ENCODE measurements at regions not wholly inside any gene's neighbourhood (a gene's known extent, or its start where the extent isn't known, plus 50 kb on each side); places are given as distances from the start of the nearest gene placed in this dataset.
A peak's percentile ranks its signal among the peaks of the same experiment; 100 is the strongest.

DNA sequence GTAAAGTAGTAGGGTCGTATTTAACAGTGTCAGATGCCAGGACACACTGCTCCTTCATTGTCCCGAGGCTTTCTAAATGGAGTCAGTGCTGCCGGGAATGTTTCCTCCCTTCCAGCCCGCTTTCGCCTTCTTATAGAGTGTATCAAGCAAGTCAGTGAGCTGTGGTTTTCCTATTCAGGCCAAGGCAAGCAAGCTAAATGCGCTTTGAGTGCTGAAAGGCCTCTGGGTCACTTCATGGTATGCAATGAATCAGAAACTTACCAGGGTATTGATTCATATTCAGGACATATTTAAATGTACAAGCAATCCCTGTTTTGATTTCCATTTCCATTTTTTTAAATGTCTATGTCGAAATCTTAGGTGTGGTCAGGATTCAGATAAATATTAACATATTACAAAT is 327.9 kb upstream of the SOX9 start:
- TF ChIP-seq, protein P1, sequence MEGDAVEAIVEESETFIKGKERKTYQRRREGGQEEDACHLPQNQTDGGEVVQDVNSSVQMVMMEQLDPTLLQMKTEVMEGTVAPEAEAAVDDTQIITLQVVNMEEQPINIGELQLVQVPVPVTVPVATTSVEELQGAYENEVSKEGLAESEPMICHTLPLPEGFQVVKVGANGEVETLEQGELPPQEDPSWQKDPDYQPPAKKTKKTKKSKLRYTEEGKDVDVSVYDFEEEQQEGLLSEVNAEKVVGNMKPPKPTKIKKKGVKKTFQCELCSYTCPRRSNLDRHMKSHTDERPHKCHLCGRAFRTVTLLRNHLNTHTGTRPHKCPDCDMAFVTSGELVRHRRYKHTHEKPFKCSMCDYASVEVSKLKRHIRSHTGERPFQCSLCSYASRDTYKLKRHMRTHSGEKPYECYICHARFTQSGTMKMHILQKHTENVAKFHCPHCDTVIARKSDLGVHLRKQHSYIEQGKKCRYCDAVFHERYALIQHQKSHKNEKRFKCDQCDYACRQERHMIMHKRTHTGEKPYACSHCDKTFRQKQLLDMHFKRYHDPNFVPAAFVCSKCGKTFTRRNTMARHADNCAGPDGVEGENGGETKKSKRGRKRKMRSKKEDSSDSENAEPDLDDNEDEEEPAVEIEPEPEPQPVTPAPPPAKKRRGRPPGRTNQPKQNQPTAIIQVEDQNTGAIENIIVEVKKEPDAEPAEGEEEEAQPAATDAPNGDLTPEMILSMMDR (conservative IDR thresholded peaks at IDR 0.05; ENCODE audit: low read depth, low read length) = no peak
- no peak for TF ChIP-seq EZH2 (IDR thresholded peaks at IDR 0.05; ENCODE audit: borderline replicate concordance, low read depth, low read length, poor library complexity, severe bottlenecking)
- no peaks in the 10 kb centered on the region for H3K27me3 ChIP-seq (replicated peaks; ENCODE audit: insufficient read depth, low read depth, low read length, poor library complexity)
- intact Hi-C loops (cut with micrococcal nuclease; ENCODE audit: unreplicated experiment) = no loop called here
- no peak for DNase-seq (ENCODE audit: low spot score)
- peaks cover 6% of the 10 kb centered on the region for H3K4me1 ChIP-seq (ENCODE audit: insufficient read depth, low read length, poor library complexity, severe bottlenecking)
- no peak overlapping the region for H3K27ac ChIP-seq (ENCODE audit: low read depth, low read length, poor library complexity, severe bottlenecking)
- no peak overlapping the region for H3K4me3 ChIP-seq (ENCODE audit: low read depth, low read length, poor library complexity, severe bottlenecking)
- BruUV-seq (replicated peaks) = no TSS peak
- CTCF ChIA-PET = no interaction called here
- no peaks in the 10 kb centered on the region for H3K36me3 ChIP-seq (ENCODE audit: insufficient read depth, low read length, poor library complexity, severe bottlenecking)
- no peaks in the 10 kb centered on the region for H3K9me3 ChIP-seq (ENCODE audit: low read depth, low read length, poor library complexity, severe bottlenecking)
- POLR2A ChIA-PET (ENCODE audit: low non-redundant PET) = no interaction called here

DNA sequence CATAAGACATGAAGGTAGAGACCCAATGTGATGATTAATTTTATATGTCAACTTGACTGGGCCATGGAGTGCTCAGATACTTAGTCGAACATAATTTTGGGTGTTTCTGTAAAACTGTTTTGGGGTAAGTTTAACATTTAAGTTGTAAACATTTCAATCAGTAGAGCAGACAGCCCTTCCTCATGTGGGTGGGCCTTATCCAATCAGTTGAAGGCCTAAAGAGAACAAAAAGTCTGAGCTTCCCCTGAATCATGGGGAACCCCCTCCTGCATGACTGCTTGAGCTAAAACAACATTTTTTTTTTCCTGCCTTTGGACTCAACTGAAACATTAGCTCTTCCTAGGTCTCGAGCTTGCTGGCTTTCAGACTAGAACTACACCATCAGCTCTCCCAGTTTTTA is 327.3 kb upstream of the SOX9 start:
- H3K4me3 ChIP-seq (ENCODE audit: low read depth, low read length, poor library complexity, severe bottlenecking) = no peak overlapping the region
- intact Hi-C loops (cut with micrococcal nuclease; ENCODE audit: unreplicated experiment) = no loop called here

DNA sequence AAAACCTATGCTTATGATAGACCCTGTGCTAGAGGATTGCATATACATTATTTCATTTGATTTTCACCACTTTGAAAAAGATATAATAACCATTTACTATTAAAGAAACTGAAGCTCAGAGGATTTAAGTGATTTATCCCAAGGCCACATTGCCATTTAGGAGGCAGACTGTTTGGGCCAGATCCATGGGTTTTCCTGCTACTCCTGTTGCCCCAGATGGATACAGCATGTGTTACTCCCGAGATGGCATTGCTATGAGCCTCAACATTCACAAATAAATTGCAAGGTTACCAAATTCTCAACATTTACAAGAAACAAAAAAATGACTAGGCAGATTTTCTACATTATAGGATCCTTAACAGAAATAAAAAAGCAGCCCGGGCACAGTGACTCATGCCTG is 322.1 kb upstream of the SOX9 start:
- Histone ChIP-seq H3K36me3 (ENCODE audit: insufficient read depth, low read length, poor library complexity, severe bottlenecking) (no peaks in the 10 kb centered on the region), H3K27ac (ENCODE audit: low read depth, low read length, poor library complexity, severe bottlenecking) (no peak overlapping the region), H3K27me3 (replicated peaks; ENCODE audit: insufficient read depth, low read depth, low read length, poor library complexity) (no peaks in the 10 kb centered on the region), H3K9me3 (ENCODE audit: low read depth, low read length, poor library complexity, severe bottlenecking) (no peaks in the 10 kb centered on the region), H3K4me1 (ENCODE audit: insufficient read depth, low read length, poor library complexity, severe bottlenecking) (peaks cover 11% of the 10 kb centered on the region), H3K4me3 (ENCODE audit: low read depth, low read length, poor library complexity, severe bottlenecking) (no peak overlapping the region)
- no peak for DNase-seq (ENCODE audit: low spot score)
- TF ChIP-seq EZH2 (IDR thresholded peaks at IDR 0.05; ENCODE audit: borderline replicate concordance, low read depth, low read length, poor library complexity, severe bottlenecking) = no peak
- TF ChIP-seq, protein P1 (conservative IDR thresholded peaks at IDR 0.05; ENCODE audit: low read depth, low read length) = no peak
- BruUV-seq (replicated peaks) = no TSS peak
- ChIA-PET CTCF (no interaction called here), POLR2A (ENCODE audit: low non-redundant PET) (no interaction called here)
- intact Hi-C loops (cut with micrococcal nuclease; ENCODE audit: unreplicated experiment) = no loop called here

More for the DNA sequence above, 327.3 kb upstream of the SOX9 start:
- ChIA-PET POLR2A (ENCODE audit: low non-redundant PET) (no interaction called here), CTCF (no interaction called here)
- no peak overlapping the region for H3K27ac ChIP-seq (ENCODE audit: low read depth, low read length, poor library complexity, severe bottlenecking)
- peaks cover 1% of the 10 kb centered on the region for H3K4me1 ChIP-seq (ENCODE audit: insufficient read depth, low read length, poor library complexity, severe bottlenecking)
- BruUV-seq (replicated peaks) = no TSS peak
- DNase-seq (ENCODE audit: low spot score) = no peak
- no peak for TF ChIP-seq EZH2 (IDR thresholded peaks at IDR 0.05; ENCODE audit: borderline replicate concordance, low read depth, low read length, poor library complexity, severe bottlenecking)
- H3K36me3 ChIP-seq (ENCODE audit: insufficient read depth, low read length, poor library complexity, severe bottlenecking) = no peaks in the 10 kb centered on the region
- H3K27me3 ChIP-seq (replicated peaks; ENCODE audit: insufficient read depth, low read depth, low read length, poor library complexity) = no peaks in the 10 kb centered on the region
- H3K9me3 ChIP-seq (ENCODE audit: low read depth, low read length, poor library complexity, severe bottlenecking) = no peaks in the 10 kb centered on the region

DNA sequence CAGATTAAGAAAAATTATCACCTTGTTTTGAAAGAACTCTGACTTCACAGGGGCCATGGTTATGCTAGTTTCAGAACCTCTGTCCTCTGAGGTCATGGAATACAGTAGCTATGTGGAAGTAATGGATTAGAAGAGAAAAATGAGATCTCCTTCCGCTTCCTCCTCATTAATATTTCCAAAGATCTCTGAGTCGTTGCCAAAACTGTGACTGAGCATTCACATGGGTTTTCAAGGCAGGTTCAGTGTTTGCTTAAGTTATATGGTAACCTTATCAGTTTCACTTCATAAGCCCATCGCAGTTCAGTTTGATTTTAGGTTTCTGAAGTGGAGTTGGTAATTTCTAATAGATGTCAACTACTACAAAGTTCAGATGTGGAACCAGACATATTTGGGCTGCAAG is 321.2 kb upstream of the SOX9 start:
- BruUV-seq (replicated peaks) = no TSS peak
- POLR2A ChIA-PET (ENCODE audit: low non-redundant PET) = no interaction called here
- CTCF ChIA-PET = no interaction called here
- peaks cover 11% of the 10 kb centered on the region for H3K4me1 ChIP-seq (ENCODE audit: insufficient read depth, low read length, poor library complexity, severe bottlenecking)
- intact Hi-C loops (cut with micrococcal nuclease; ENCODE audit: unreplicated experiment) = no loop called here
- no peak for TF ChIP-seq EZH2 (IDR thresholded peaks at IDR 0.05; ENCODE audit: borderline replicate concordance, low read depth, low read length, poor library complexity, severe bottlenecking)
- TF ChIP-seq, protein P1 (conservative IDR thresholded peaks at IDR 0.05; ENCODE audit: low read depth, low read length) = no peak
- H3K4me3 ChIP-seq (ENCODE audit: low read depth, low read length, poor library complexity, severe bottlenecking) = no peak overlapping the region
- no peak for DNase-seq (ENCODE audit: low spot score)
- no peaks in the 10 kb centered on the region for H3K9me3 ChIP-seq (ENCODE audit: low read depth, low read length, poor library complexity, severe bottlenecking)
- peak overlapping the region; percentile 2 for H3K27ac ChIP-seq (ENCODE audit: low read depth, low read length, poor library complexity, severe bottlenecking)
- H3K36me3 ChIP-seq (ENCODE audit: insufficient read depth, low read length, poor library complexity, severe bottlenecking) = no peaks in the 10 kb centered on the region
- H3K27me3 ChIP-seq (replicated peaks; ENCODE audit: insufficient read depth, low read depth, low read length, poor library complexity) = no peaks in the 10 kb centered on the region
